ENCODE measurements at regions not wholly inside any gene's neighbourhood (a gene's known extent, or its start where the extent isn't known, plus 50 kb on each side); places are given as distances from the start of the nearest gene placed in this dataset.

DNA sequence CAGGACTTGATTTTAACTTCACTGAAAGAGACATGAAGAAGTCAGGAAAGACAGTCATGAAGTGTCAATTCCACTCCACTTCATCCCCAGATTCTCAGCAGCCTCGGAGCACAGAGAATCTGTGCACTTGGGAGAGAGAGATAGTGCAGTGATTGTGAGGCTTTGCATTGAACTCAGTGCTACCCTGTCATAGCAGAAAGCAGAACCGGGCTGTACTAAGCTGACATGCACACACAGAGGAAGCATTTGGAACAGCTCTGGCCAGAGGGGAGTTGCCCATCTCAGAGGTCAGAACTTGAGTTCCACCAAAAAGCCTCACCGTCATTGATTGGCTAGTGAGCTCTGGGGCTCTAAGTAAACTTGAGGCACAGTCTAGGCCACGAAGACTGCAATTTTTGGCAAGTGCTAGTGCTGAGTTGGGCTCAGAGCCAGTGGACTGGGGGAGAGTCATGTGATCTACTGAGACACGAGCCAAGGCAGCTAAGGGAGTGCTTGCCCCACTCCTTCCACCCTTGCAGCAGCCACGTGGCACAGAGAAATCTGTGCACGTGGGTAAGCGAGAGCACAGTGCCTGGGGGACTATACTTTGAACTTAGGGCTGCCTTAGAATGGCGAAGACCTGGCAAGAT lies 810.2 kb upstream of the ADAMTS5 start:
- TF ChIP-seq, protein P1, sequence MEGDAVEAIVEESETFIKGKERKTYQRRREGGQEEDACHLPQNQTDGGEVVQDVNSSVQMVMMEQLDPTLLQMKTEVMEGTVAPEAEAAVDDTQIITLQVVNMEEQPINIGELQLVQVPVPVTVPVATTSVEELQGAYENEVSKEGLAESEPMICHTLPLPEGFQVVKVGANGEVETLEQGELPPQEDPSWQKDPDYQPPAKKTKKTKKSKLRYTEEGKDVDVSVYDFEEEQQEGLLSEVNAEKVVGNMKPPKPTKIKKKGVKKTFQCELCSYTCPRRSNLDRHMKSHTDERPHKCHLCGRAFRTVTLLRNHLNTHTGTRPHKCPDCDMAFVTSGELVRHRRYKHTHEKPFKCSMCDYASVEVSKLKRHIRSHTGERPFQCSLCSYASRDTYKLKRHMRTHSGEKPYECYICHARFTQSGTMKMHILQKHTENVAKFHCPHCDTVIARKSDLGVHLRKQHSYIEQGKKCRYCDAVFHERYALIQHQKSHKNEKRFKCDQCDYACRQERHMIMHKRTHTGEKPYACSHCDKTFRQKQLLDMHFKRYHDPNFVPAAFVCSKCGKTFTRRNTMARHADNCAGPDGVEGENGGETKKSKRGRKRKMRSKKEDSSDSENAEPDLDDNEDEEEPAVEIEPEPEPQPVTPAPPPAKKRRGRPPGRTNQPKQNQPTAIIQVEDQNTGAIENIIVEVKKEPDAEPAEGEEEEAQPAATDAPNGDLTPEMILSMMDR (IDR thresholded peaks at IDR 0.05; ENCODE audit: low read depth, low read length, poor library complexity, severe bottlenecking) = no peak
- TF ChIP-seq EZH2phosphoT487 (IDR thresholded peaks at IDR 0.05; ENCODE audit: borderline replicate concordance, low read length) = no peak
